ENCODE measurements at regions not wholly inside any gene's neighbourhood (a gene's known extent, or its start where the extent isn't known, plus 50 kb on each side); places are given as distances from the start of the nearest gene placed in this dataset.

DNA sequence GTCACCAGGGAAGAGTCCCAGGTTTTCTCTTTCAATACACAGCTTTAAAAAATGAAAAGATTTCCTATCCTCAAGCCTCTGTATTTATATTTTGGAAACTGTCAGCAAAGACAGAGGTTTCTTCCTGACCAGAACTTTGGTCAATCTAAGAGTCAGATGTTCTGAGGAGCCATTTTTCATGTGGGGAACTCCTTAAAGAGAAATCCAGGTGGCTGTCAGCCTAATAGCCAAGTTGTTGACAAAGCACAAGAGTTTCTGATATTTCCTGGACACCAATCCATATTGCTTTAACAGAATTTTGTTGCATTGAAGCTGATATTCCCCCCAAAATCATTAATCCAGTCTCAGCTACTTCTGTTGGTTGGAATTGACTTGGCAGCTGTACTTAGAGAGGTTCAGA lies 318.6 kb upstream of the NFIA start:
- TF ChIP-seq, protein P1, sequence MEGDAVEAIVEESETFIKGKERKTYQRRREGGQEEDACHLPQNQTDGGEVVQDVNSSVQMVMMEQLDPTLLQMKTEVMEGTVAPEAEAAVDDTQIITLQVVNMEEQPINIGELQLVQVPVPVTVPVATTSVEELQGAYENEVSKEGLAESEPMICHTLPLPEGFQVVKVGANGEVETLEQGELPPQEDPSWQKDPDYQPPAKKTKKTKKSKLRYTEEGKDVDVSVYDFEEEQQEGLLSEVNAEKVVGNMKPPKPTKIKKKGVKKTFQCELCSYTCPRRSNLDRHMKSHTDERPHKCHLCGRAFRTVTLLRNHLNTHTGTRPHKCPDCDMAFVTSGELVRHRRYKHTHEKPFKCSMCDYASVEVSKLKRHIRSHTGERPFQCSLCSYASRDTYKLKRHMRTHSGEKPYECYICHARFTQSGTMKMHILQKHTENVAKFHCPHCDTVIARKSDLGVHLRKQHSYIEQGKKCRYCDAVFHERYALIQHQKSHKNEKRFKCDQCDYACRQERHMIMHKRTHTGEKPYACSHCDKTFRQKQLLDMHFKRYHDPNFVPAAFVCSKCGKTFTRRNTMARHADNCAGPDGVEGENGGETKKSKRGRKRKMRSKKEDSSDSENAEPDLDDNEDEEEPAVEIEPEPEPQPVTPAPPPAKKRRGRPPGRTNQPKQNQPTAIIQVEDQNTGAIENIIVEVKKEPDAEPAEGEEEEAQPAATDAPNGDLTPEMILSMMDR (IDR thresholded peaks at IDR 0.05): no peak
- Histone ChIP-seq H3K9me3 (no peaks in the 10 kb centered on the region), H3K27me3 (no peaks in the 10 kb centered on the region), H3K4me3 (no peak overlapping the region), H3K4me1 (no peaks in the 10 kb centered on the region), H3K27ac (no peak overlapping the region), H3K36me3 (no peaks in the 10 kb centered on the region)
- ATAC-seq: no peak
- DNase-seq: no peak
- intact Hi-C loops (cut with DNase I): no loop called here

DNA sequence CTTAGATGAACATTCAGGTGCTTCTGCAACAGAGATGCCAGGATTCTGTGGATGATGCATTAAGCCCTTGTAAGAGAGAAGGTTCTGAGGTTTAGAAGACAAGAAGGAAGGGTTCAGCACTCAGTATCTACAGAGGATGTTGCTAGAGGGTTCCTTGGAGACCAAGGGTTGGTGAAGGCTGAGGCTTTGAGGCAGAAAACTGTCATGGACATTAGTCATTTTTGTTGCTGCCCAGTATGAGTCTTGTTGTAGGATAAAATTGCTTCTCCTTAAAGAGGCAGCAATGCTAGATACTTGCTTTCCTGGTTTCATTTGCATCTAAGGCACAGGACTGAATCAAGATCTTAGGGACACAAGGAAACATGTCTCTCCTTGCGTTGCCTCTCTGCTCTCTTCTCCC lies 319.4 kb upstream of the NFIA start:
- Histone ChIP-seq H3K27me3 (no peaks in the 10 kb centered on the region), H3K9me3 (no peaks in the 10 kb centered on the region), H3K4me1 (no peaks in the 10 kb centered on the region), H3K4me3 (no peak overlapping the region), H3K36me3 (no peaks in the 10 kb centered on the region), H3K27ac (no peak overlapping the region)
- intact Hi-C loops (cut with DNase I): no loop called here
- ATAC-seq (no peak), DNase-seq (no peak)
- TF ChIP-seq, protein P1 (IDR thresholded peaks at IDR 0.05): no peak

DNA sequence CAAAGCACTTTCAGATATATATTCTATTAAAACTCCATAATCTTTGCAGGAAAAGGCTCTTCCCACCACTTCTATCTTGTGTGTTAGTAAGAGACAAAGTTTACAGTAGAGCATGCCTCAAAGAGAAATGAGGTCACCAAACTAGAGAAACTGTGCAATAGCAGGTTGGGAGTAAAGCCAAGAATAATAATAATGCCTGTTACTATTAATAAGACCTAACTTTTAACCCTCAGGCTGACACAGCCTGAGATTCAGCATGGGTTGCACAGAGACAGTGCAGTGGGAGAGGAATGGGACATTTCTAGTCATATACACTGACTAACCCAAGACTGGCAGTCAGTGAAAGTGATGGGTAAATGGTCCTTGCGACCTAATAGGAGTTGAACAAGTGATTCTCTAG lies 320.2 kb upstream of the NFIA start:
- no peaks in the 10 kb centered on the region for H3K27me3 ChIP-seq
- no peaks in the 10 kb centered on the region for H3K9me3 ChIP-seq
- TF ChIP-seq, protein P1 (IDR thresholded peaks at IDR 0.05): no peak
- intact Hi-C loops (cut with DNase I): no loop called here
- DNase-seq (no peak), ATAC-seq (no peak)
- H3K36me3 ChIP-seq: no peaks in the 10 kb centered on the region
- H3K27ac ChIP-seq: no peak overlapping the region
- no peak overlapping the region for H3K4me3 ChIP-seq
- no peaks in the 10 kb centered on the region for H3K4me1 ChIP-seq

DNA sequence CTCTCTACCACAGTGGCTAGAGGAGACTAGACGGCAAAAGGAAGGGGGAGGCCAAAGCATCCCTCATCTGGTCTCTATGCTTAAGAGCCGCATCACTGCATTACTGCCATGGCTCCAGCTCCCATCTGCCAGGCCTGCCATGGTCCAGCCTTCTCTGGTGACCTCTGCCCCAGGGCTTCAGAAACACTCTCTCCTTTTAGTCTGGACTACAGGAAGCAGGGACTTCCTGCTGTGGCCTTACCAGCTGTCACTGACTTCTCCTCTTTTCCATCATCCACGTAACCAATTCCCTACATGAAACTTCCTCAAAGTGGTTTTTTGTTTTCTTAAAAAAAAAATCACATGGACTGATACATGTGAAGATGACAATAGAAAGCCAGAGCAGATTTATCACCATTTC lies 323.1 kb upstream of the NFIA start:
- TF ChIP-seq, protein P1 (IDR thresholded peaks at IDR 0.05): no peak
- peak; percentile 67 for ATAC-seq
- Histone ChIP-seq H3K27me3 (no peaks in the 10 kb centered on the region), H3K36me3 (no peaks in the 10 kb centered on the region), H3K4me3 (no peak overlapping the region), H3K27ac (no peak overlapping the region), H3K9me3 (no peaks in the 10 kb centered on the region), H3K4me1 (no peaks in the 10 kb centered on the region)
- intact Hi-C loops (cut with DNase I): no loop called here
- DNase-seq: no peak

DNA sequence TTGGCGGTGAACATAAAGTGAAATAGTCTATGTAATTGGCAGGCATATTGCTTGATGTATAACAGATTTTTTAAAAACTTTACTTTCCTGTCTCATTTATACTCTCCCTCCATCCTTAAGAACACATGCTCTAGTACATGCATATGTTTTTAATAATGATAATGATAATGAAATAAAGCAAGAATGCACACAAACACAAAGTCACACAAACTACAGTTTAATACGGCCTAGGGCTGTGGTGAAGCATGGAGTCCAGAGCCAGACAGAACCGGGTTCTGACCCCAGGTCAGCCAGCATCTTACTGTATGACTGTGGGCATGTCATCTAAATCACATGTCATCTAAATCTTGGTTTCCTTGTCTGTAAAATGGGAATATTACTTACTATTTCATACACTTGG lies 324.9 kb upstream of the NFIA start:
- intact Hi-C loops (cut with DNase I): no loop called here
- DNase-seq (no peak), ATAC-seq (no peak)
- TF ChIP-seq, protein P1 (IDR thresholded peaks at IDR 0.05): no peak
- Histone ChIP-seq H3K4me3 (no peak overlapping the region), H3K4me1 (no peaks in the 10 kb centered on the region), H3K27me3 (no peaks in the 10 kb centered on the region), H3K27ac (no peak overlapping the region), H3K9me3 (no peaks in the 10 kb centered on the region), H3K36me3 (no peaks in the 10 kb centered on the region)
